Stimulated activated CD4-positive, alpha-beta T cell treated with anti-CD3 and anti-CD28 coated beads, Interleukin-12 subunit alpha, Interleukin-12 subunit beta, amount 100 ng/mL, for 24 hours (primary cell): ENCODE measurements at regions not wholly inside any gene's neighbourhood (a gene's known extent, or its start where the extent isn't known, plus 50 kb on each side); places are given as distances from the start of the nearest gene placed in this dataset.

Experiments
- DNase-seq, 2 experiments: peaks; one replicate each; pipeline ENCODE4 v3.0.0-alpha.2; 2020; ENCODE audit warnings: low read depth in 2 of 2

DNA sequence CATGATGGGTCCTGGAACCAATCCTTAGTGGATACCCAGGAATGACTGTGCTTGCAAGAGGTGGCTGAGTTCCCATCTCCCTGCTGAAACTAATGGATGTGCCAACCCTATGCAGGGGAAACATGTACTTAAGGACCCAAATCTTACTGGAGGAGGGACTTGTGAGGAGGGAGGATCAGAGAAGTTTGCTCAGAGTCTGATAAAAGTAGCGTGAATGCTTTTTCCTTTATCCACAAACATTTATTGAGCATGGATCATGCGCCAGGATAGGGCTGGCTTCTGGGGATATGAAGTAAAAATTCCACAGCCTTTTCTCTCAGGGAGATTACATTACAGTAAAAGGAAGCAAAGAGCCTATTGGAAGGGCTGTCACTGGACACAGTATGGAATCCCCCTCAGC is 358.5 kb downstream of the RPS24 start:
- no peak for DNase-seq

- DNase-seq, result no peak
Observed at GRCh38 chr10:78393094-78393493, 359.4 kb downstream of the RPS24 start.

DNA sequence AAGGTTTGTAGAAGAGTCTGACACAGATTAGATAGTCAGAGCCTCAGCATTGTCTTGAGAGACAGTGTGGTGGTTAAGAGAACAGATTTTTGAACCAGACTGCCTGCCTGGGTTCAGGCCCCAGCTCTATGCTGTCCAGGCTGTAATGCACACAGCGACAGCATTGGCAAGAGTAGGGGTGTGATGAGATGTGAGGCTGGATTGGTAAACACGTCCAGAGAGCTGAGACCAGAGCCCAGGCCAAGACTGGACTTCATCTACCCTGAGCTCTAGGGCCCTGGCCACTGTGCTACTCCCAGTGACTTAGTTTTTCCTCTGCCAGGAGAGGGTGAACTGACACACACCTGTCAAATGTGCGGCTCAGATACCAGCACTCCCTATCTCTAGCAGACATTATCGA is 360.4 kb downstream of the RPS24 start:
- DNase-seq, result no peak

- no peak for DNase-seq
Observed at GRCh38 chr10:78395162-78395561, 361.5 kb downstream of the RPS24 start.

DNA sequence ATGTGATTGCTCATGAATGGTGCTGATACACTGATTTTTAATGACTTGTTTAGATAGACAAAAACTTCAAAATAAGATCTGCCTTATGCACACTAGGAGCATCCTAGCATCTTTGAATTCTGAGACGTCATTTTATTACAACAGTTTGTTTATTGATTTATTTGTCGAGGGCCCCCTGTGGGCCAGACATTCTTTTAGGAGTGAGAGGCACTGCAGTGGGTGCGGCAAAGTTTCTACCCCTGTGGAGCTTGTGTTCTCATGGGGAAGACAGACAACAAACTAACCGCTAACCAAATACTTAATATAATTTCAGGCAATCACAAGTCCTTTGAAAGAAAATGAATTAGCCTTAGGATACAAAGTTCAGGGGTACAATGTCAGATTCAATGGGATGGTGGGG is 363.1 kb downstream of the RPS24 start:
- no peak for DNase-seq

- no peak for DNase-seq
Observed at GRCh38 chr10:78397786-78398185, 364.1 kb downstream of the RPS24 start.

GRCh38 chr10:78398382-78398781 is 364.7 kb downstream of the RPS24 start:
- no peak for DNase-seq

- DNase-seq, result no peak
Observed at GRCh38 chr10:78401624-78402367, 368.1 kb downstream of the RPS24 start.

- DNase-seq, result no peak
Observed at GRCh38 chr10:78402591-78402990, 368.9 kb downstream of the RPS24 start.

GRCh38 chr10:78403781-78404180 is 370.1 kb downstream of the RPS24 start:
- DNase-seq, result no peak

- DNase-seq, result no peak
Observed at GRCh38 chr10:78404296-78404695, 370.6 kb downstream of the RPS24 start.

DNA sequence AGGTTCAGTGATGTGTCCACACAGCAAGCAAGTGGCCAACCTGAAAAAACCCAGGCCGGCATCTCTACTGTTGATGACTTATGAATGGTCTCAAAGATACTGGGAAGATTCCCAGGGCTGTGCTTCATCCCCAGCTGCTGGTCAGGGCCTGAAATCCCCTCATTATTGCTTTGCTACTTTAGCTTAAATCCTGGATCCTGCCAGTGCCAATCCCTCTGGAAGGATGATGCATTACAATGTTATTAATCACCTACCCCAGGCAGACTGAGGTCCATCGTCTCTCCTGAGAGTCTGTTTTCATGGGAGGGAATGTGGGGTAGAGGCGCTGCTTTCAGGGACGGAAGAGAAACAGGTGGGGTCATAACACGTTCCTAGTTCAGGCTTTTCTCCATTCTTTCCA is 371.6 kb downstream of the RPS24 start:
- DNase-seq, result no peak

DNA sequence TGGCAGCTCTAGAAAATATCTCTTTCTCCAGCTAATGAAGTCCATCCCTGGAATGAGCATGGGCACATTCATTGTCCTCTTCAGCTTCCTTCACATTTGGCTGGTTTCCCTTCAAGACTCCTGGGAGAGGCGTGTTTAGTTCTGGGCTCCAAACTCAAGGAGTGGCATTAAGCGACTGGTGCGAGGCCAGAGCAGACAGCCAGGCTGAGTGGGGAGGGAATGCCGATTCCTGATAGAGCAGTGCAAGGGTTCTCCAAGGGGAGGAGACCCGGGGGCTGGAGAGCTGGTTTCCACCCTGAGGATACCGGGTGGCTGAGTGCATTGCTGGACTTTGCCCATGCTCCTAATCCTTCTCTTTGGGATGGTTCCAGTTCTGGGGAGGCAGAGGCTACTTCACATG is 372.1 kb downstream of the RPS24 start:
- DNase-seq, result no peak

GRCh38 chr10:78406648-78407008 is 373.0 kb downstream of the RPS24 start:
- DNase-seq, result no peak

GRCh38 chr10:78407009-78407711 is 373.5 kb downstream of the RPS24 start:
- peak; percentile 50 to 73 for DNase-seq

GRCh38 chr10:78407966-78408365 is 374.3 kb downstream of the RPS24 start:
- DNase-seq, result no peak

DNA sequence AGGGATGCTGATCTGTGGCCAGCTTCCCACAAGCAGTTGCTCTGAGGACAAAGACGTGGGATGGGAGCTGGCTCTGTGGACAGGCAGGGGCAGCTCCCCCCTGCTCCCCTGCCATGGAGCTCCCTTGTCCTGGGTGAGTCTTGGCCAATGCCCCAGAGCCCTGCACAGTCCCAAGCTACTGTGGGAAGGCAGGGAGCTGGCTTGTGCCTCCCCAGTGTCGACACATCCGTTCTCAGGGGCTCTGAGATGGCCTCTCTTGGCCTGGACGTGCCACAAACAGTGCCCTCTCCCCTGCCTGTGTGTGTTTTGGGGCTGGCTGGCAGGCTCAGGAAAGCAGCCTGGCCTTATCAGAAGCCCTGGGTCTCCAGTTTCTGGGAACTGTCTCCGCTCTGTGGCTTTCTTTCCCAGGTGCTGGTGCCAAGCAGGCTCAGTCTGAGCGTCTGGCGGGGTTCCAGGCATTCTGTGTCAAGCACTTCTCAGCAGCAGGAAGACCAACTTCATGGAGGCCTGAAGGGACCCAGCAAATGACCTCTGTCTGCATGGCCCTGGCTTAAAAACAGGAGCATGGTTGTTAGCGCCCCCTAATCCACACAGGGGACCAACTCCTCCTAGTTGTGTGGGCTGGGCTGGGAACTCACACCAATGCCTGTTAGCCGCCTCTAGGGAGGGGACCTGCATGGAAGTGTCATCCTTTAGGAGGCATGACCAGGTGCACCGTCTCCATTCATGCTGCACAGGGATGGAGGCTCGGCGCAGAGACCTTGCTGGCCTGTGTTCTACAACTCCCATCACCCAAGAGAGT is 375.2 kb downstream of the RPS24 start:
- DNase-seq, result no peak

GRCh38 chr10:78410046-78410965 is 376.6 kb downstream of the RPS24 start:
- DNase-seq, result no peak

- no peak for DNase-seq
Observed at GRCh38 chr10:78411716-78412115, 378.1 kb downstream of the RPS24 start.

- DNase-seq, result no peak
Observed at GRCh38 chr10:78412605-78413004, 378.9 kb downstream of the RPS24 start.
